Panc1 (cell line): ENCODE measurements at regions not wholly inside any gene's neighbourhood (a gene's known extent, or its start where the extent isn't known, plus 50 kb on each side); places are given as distances from the start of the nearest gene placed in this dataset.

Source experiments
- ATAC-seq: fragments of 200-7000 bp; cut with Tn5 transposase; 2 replicates; pipeline ENCODE4 v1.9.1; 2020; ENCODE audit warnings: mild to moderate bottlenecking, moderate library complexity
- BruUV-seq: library from RNA; stranded (reverse); fragments of 400-500 nt; replicated peaks from 2 replicates; lab custom pipeline; 2021; lab: Mats Ljungman, UMichigan
- CTCF ChIA-PET: fragments of 300-600 bp; sonication (Branson Sonifier 250); formaldehyde crosslinking; loops from one replicate; lab custom pipeline; 2022; ENCODE audit warnings: antibody characterized with exemption; lab: Charles Lee
- POLR2A ChIA-PET: fragments of 300-600 bp; sonication (Branson Sonifier 250); formaldehyde crosslinking; loops from one replicate; lab custom pipeline; 2022; ENCODE audit warnings: antibody characterized with exemption; lab: Charles Lee
- DNase-seq: peaks from one replicate; pipeline ENCODE4 v3.0.0-alpha.2; 2010; ENCODE audit warnings: low read depth, low spot score
- H3K27ac ChIP-seq: 2 replicates; pipeline ENCODE4 v1.5.1; 2011; ENCODE audit warnings: mild to moderate bottlenecking, low read length, inconsistent platforms
- H3K27me3 ChIP-seq: fragments of 200-500 bp; sonication (Bioruptor generic); 2 replicates; pipeline ENCODE4 v1.6.0; 2014; ENCODE audit warnings: low read length, inconsistent platforms; ENCODE audit not compliant: control insufficient read depth, insufficient read depth
- H3K36me3 ChIP-seq: fragments of 200-500 bp; sonication (Bioruptor generic); 2 replicates; pipeline ENCODE4 v1.5.1; 2014; ENCODE audit warnings: inconsistent platforms, mild to moderate bottlenecking, low read length, moderate library complexity; ENCODE audit not compliant: control insufficient read depth, insufficient read depth
- H3K4me1 ChIP-seq: 2 replicates; pipeline ENCODE4 v1.5.1; 2011; ENCODE audit warnings: inconsistent platforms, mild to moderate bottlenecking, low read length, moderate library complexity; ENCODE audit not compliant: control insufficient read depth, insufficient read depth
- H3K4me3 ChIP-seq, 2 experiments: 2 replicates each; pipeline ENCODE4 v1.5.1; 2011 to 2012; ENCODE audit warnings: low read depth in 2 of 2, low read length in 2 of 2, mild to moderate bottlenecking in 2 of 2, inconsistent platforms in 1 of 2, moderate library complexity in 1 of 2
- H3K9me3 ChIP-seq: fragments of 200-500 bp; sonication (Bioruptor generic); 2 replicates; pipeline ENCODE4 v1.5.1; 2014; ENCODE audit warnings: low read depth, mild to moderate bottlenecking, inconsistent platforms, low read length, moderate library complexity; ENCODE audit not compliant: control insufficient read depth, insufficient read depth
- POLR2AphosphoS5 ChIP-seq: IDR thresholded peaks from 2 replicates; pipeline ENCODE4 v1.6.1; 2012; ENCODE audit warnings: mild to moderate bottlenecking, low read depth, low read length, moderate library complexity
- SIN3A ChIP-seq: IDR thresholded peaks from 2 replicates; pipeline ENCODE4 v1.6.1; 2012; ENCODE audit warnings: low read depth, mild to moderate bottlenecking, low read length, moderate library complexity, borderline replicate concordance; ENCODE audit not compliant: insufficient read depth
- TCF7L2 ChIP-seq: IDR thresholded peaks from 2 replicates; pipeline ENCODE4 v1.6.1; 2011; ENCODE audit warnings: mild to moderate bottlenecking, low read depth, low read length, inconsistent platforms
- in situ Hi-C: cut with HindIII; loops from 2 replicates; pipeline ENCODE4 v1.10.0; 2016; ENCODE audit warnings: low sequenced_read_pairs, low pct_unique_long_range_greater_than_20kb
- intact Hi-C: fragments of 100-400 bp; cut with micrococcal nuclease; formaldehyde crosslinking; loops from one replicate; pipeline ENCODE4 v1.10.0; 2022; ENCODE audit not compliant: unreplicated experiment
- TF ChIP-seq, protein P1 (sequence below): fragments of 450-650 bp; IDR thresholded peaks from 2 replicates; pipeline ENCODE4 v1.5.1; 2017; ENCODE audit warnings: mild to moderate bottlenecking
- TF ChIP-seq, protein P2 (sequence below), 2 experiments: IDR thresholded peaks; 2 replicates each; pipeline ENCODE4 v1.6.1; 2011 to 2012; ENCODE audit warnings: low read depth in 2 of 2, control low read depth in 1 of 2, low read length in 1 of 2, mild to moderate bottlenecking in 1 of 2, moderate library complexity in 1 of 2; ENCODE audit not compliant: insufficient read depth in 1 of 2

DNA sequence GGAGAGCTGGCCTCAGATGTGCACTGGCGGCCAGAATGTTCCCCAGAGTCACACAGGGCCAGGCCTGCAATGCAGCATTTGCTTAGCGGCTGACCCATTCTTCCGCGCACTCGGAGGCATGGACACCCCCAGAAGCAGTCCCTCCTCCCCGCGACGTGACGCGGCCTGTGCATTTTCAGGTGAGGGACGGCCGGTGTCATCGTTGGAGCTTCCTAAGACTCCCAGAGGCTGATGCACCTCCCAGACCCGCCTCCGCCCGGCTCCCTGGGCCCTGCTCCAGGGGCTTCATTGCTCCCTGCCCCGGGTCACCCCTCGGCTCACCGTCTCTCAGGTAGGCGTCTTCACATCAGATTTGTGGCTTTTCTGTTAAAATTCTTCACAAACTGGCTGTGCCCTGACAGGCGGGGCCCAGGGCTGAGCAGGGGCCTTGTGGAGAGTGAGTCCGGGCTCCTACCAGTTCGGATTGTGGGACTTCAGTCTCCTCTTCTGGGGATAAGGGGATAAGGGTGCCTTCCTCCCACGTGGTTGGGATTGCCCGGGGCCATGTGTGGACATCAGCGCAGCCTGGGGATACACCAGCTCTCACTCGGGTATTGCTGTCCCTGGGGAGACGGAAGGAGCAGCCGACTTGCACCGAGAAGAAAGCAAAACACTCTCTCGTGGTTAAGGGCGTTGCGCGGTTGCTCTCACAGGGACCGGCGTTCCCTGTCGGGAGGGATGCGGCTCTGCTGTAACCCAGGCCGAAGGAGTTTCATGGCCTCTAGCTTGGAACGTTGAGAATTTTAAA, 249.1 kb downstream of the ADGRD1 start:
- ATAC-seq (no peak), DNase-seq (no peak)
- Histone ChIP-seq H3K27ac (no peak overlapping the region), H3K9me3 (no peaks in the 10 kb centered on the region), H3K36me3 (no peaks in the 10 kb centered on the region), H3K4me1 (no peaks in the 10 kb centered on the region), H3K27me3 (no peaks in the 10 kb centered on the region; the same call in 1 of the 2 replicates), H3K4me3 (no peak overlapping the region)
- intact Hi-C loops = no loop called here
- TF ChIP-seq, protein P1, sequence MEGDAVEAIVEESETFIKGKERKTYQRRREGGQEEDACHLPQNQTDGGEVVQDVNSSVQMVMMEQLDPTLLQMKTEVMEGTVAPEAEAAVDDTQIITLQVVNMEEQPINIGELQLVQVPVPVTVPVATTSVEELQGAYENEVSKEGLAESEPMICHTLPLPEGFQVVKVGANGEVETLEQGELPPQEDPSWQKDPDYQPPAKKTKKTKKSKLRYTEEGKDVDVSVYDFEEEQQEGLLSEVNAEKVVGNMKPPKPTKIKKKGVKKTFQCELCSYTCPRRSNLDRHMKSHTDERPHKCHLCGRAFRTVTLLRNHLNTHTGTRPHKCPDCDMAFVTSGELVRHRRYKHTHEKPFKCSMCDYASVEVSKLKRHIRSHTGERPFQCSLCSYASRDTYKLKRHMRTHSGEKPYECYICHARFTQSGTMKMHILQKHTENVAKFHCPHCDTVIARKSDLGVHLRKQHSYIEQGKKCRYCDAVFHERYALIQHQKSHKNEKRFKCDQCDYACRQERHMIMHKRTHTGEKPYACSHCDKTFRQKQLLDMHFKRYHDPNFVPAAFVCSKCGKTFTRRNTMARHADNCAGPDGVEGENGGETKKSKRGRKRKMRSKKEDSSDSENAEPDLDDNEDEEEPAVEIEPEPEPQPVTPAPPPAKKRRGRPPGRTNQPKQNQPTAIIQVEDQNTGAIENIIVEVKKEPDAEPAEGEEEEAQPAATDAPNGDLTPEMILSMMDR = no peak
- TF ChIP-seq SIN3A (no peak), TCF7L2 (no peak), POLR2AphosphoS5 (no peak)
- TF ChIP-seq, protein P2, sequence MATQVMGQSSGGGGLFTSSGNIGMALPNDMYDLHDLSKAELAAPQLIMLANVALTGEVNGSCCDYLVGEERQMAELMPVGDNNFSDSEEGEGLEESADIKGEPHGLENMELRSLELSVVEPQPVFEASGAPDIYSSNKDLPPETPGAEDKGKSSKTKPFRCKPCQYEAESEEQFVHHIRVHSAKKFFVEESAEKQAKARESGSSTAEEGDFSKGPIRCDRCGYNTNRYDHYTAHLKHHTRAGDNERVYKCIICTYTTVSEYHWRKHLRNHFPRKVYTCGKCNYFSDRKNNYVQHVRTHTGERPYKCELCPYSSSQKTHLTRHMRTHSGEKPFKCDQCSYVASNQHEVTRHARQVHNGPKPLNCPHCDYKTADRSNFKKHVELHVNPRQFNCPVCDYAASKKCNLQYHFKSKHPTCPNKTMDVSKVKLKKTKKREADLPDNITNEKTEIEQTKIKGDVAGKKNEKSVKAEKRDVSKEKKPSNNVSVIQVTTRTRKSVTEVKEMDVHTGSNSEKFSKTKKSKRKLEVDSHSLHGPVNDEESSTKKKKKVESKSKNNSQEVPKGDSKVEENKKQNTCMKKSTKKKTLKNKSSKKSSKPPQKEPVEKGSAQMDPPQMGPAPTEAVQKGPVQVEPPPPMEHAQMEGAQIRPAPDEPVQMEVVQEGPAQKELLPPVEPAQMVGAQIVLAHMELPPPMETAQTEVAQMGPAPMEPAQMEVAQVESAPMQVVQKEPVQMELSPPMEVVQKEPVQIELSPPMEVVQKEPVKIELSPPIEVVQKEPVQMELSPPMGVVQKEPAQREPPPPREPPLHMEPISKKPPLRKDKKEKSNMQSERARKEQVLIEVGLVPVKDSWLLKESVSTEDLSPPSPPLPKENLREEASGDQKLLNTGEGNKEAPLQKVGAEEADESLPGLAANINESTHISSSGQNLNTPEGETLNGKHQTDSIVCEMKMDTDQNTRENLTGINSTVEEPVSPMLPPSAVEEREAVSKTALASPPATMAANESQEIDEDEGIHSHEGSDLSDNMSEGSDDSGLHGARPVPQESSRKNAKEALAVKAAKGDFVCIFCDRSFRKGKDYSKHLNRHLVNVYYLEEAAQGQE (IDR thresholded peaks at IDR 0.05; ENCODE audit: insufficient read depth in 1 of 2, low read depth in 2 of 2, low read length in 1 of 2) = no peak
- BruUV-seq = no TSS peak
- in situ Hi-C loops = no loop called here
- POLR2A ChIA-PET = no interaction called here
- CTCF ChIA-PET = no interaction called here

DNA sequence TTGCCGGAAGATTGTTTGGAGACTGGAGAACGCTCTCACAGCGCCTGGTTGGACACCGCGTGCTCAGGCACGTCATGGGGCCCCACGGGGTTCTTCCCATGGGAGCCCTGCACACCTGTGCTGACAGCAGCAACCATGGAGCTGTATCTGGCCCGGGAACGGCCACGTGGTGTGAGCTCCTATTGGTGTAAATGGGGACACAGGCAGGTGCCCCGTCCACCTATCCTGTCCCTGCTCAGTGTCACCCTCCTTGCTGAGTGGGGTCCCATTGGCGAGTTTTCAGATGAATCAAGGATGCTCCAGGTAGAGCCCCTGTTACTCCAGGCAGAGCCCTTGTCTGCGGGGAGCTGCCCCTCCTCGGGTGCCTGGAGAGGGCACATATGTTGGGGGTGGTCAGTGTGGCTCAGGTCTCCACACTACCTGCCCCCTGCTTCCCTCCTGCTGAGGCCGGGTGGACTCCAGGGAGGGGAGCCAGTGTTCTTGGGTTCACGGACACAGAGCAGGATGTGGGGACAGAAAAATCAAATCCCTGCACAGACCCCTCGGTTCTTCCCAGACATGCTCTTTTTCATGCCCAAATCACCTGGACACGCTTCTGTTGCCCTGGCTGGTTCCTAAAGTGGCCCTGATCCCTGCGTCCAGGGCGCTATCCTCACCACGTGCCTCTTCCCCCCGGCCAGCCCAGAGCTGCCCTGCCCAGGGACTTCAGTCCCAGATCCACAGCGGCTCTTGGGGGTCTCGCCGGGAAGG, 250.1 kb downstream of the ADGRD1 start:
- in situ Hi-C loops = no loop called here
- ATAC-seq = no peak

More for the DNA sequence above, 250.1 kb downstream of the ADGRD1 start:
- intact Hi-C loops = no loop called here
- Histone ChIP-seq H3K27me3 (no peaks in the 10 kb centered on the region; the same call in 1 of the 2 replicates), H3K4me1 (no peaks in the 10 kb centered on the region), H3K9me3 (no peaks in the 10 kb centered on the region), H3K36me3 (no peaks in the 10 kb centered on the region), H3K27ac (no peak overlapping the region), H3K4me3 (no peak overlapping the region)
- TF ChIP-seq, protein P2 (IDR thresholded peaks at IDR 0.05; ENCODE audit: insufficient read depth in 1 of 2, low read depth in 2 of 2, low read length in 1 of 2) = no peak
- TF ChIP-seq SIN3A = no peak
- TF ChIP-seq POLR2AphosphoS5 = no peak
- TF ChIP-seq, protein P1 = no peak
- BruUV-seq = no TSS peak
- CTCF ChIA-PET = no interaction called here
- POLR2A ChIA-PET = no interaction called here
- DNase-seq = no peak
